ENCODE measurements at regions not wholly inside any gene's neighbourhood (a gene's known extent, or its start where the extent isn't known, plus 50 kb on each side); places are given as distances from the start of the nearest gene placed in this dataset.

DNA sequence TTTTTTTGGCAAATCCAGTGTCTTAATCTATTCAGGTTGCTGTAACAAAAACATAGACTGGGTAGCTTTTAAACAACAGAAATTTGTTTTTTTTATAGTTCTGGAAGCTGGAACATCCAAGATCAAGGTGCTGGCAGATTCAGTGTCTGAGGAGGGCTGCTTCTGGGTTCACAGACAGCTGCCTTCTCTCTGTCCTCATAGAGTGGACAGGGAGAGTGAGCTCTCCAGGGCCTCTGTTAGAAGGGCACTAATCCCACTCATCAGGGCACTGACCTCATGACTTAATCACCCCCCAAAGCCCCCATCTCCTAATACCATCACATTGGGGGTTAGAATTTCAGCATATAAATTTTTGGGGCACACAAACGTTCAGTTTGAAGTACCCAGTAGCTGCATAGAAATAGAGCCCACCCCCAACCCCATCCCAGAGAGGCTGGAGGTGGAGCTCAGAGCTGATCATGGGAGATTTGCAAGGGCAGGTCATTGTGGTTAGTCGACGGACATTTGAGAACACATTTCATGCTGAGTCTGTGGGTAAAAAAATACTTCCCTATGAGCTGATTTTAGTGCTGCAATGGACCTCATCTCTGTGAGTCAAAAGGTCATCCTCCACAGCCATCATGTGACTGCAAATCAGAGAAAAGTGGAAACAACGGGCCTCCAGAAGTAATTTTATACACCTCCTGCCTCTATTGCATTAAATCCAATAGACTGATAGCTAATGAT lies 203.1 kb upstream of the CADM1 start:
- DNase-seq (ENCODE audit: low read depth) = no peak
- H3K4me3 ChIP-seq (ENCODE audit: low read length) = no peak overlapping the region
- TF ChIP-seq, protein P1, sequence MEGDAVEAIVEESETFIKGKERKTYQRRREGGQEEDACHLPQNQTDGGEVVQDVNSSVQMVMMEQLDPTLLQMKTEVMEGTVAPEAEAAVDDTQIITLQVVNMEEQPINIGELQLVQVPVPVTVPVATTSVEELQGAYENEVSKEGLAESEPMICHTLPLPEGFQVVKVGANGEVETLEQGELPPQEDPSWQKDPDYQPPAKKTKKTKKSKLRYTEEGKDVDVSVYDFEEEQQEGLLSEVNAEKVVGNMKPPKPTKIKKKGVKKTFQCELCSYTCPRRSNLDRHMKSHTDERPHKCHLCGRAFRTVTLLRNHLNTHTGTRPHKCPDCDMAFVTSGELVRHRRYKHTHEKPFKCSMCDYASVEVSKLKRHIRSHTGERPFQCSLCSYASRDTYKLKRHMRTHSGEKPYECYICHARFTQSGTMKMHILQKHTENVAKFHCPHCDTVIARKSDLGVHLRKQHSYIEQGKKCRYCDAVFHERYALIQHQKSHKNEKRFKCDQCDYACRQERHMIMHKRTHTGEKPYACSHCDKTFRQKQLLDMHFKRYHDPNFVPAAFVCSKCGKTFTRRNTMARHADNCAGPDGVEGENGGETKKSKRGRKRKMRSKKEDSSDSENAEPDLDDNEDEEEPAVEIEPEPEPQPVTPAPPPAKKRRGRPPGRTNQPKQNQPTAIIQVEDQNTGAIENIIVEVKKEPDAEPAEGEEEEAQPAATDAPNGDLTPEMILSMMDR (conservative IDR thresholded peaks at IDR 0.05; ENCODE audit: low read depth, low read length) = no peak

DNA sequence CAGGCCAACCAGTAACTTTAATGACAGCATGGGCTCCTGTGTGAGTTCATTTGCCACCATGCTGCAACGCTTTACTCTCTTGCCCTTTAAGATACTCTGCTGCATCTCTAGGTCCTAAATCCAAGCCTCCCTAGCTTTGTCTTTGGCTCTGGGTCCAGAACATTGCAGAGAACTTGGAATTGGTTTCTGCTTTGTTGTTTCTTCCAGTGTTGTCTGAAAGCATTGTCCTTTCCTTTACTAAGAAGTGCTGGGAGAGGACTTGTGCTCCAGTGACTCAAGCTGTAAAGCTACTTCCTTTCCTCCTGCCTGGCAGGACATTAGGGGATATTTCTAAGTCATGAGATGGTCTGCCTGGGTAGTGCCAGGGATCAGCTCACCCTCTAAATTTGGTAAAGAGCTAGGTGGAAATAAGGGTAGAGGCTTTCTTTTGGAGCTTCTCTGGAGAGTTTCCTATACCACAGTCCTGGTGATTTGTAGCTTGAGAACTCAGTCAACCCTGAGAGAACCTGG lies 202.5 kb upstream of the CADM1 start:
- TF ChIP-seq, protein P1 (conservative IDR thresholded peaks at IDR 0.05; ENCODE audit: low read depth, low read length) = no peak
- no peak for DNase-seq (ENCODE audit: low read depth)
- H3K4me3 ChIP-seq (ENCODE audit: low read length) = no peak overlapping the region

DNA sequence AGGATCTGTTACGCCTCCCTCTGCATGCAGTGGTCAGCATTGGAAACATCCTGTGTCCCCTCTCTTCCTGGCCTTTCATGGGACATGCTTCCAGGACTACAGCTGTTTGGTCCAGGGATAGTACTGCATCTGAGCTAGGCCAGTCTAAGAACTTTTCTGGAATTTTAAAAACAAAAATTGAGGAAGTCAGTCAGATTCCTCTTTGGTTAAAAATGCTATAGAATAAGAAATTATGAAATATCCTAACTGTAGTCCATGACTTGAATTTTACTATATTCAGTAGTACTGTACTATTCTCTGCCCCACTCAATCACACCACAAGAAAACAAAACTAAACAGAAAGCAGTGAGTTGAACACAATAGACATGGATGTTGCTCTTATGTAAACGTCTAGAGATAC lies 201.0 kb upstream of the CADM1 start:
- TF ChIP-seq, protein P1 (conservative IDR thresholded peaks at IDR 0.05; ENCODE audit: low read depth, low read length) = no peak
- no peak overlapping the region for H3K4me3 ChIP-seq (ENCODE audit: low read length)
- DNase-seq (ENCODE audit: low read depth) = no peak

DNA sequence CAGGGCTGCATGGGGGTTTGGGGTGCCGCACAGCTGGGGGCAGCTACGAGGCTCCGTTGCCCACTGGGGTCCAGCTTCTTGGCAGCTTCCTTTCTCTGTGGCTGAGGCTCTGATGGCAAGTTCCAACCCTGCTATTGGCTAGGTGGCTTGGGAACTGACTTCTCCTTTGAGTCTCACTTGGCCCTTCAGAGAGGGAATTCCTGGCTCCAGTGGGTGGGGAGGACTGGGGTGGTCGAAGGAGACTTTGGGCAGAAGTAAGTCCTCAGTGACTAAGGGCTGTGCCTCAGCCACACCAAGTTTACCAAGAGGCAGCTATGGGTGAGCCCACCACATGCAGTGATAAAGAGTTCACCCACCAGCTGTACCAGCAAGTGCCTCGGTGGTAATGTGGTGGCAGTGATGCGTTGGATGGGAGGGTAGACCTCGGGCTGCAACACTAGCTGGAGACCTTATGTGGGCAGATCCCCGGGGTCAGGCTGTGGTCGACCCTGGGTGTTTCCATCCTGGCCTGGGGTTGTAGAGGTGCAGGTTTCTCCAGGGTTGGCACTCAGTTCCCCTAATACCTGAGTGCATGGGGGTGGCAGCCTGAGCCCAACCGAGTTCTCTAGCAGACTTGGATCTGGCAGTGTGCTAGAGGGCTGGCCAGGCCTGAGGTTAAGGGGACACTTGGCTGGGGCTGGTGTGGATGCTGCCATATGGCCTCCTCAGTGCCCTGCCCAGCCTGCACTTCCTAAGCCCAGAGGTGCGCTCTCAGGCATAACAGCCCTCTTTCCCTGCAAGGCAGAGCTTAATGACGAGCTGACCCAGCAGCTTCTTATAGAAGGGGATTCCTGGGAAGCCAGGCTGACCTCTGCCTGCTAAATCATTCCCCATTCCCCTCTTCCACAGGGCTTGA lies 197.0 kb upstream of the CADM1 start:
- no peak overlapping the region for H3K4me3 ChIP-seq (ENCODE audit: low read length)
- TF ChIP-seq, protein P1 (conservative IDR thresholded peaks at IDR 0.05; ENCODE audit: low read depth, low read length) = no peak
- no peak for DNase-seq (ENCODE audit: low read depth)

DNA sequence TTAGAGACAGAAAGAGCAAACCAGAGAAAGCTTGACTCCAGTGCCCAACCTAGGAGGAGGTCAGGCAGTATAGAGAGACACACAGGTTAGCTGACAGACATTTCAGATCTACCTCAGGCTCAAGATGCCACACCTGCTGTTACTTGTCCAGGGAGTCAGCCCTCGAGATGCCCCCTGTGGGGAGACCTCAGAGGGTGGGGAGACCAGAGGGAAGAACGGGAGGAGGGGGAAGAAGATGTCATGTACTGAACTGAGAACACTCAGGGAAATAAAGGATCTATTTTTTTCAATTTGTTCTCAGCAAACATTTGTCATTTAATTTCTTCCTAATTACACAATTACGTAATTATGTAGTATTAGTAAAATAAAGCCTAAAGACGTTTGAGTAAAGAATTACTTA lies 196.3 kb upstream of the CADM1 start:
- DNase-seq (ENCODE audit: low read depth) = no peak
- TF ChIP-seq, protein P1 (conservative IDR thresholded peaks at IDR 0.05; ENCODE audit: low read depth, low read length) = no peak
- H3K4me3 ChIP-seq (ENCODE audit: low read length) = no peak overlapping the region

DNA sequence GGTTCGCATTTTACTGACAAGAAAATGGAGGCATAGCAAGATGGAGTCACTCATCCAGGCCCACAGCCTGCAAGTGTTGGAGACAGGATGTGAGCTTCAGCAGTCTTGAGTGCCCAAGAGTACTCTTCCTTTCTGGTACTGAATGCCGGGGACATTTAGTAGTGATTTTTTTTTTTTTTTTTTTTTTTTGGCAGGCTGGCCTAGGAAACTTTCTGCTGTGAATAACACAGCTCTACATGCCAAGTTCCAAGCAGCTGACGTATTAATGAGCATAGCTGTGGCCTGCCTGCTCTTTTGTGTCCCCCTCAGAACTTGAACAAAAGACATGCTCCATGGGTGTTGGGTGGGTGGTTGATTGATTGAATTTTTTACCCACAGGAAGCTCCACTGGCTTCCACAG lies 195.5 kb upstream of the CADM1 start:
- no peak for DNase-seq (ENCODE audit: low read depth)
- H3K4me3 ChIP-seq (ENCODE audit: low read length) = no peak overlapping the region

More for the DNA sequence above, 195.5 kb upstream of the CADM1 start:
- TF ChIP-seq, protein P1 (conservative IDR thresholded peaks at IDR 0.05; ENCODE audit: low read depth, low read length) = no peak

All from retinal pigment epithelial cell (primary cell).